ENCODE measurements at regions not wholly inside any gene's neighbourhood (a gene's known extent, or its start where the extent isn't known, plus 50 kb on each side); places are given as distances from the start of the nearest gene placed in this dataset.

GRCh38 chr4:148800940-148801339 lies 358.7 kb upstream of the NR3C2 start:
- no peak for TF ChIP-seq CTCF (optimal IDR thresholded peaks at IDR 0.05 in 1 of 3, IDR thresholded peaks at IDR 0.05 in 1 of 3, conservative IDR thresholded peaks at IDR 0.05 in 1 of 3; ENCODE audit: extremely low read depth in 1 of 3, insufficient read depth in 2 of 3, low read length in 3 of 3)
- no peak for TF ChIP-seq EZH2 (IDR thresholded peaks at IDR 0.05; ENCODE audit: low read length)
